ENCODE measurements at regions not wholly inside any gene's neighbourhood (a gene's known extent, or its start where the extent isn't known, plus 50 kb on each side); places are given as distances from the start of the nearest gene placed in this dataset.

DNA sequence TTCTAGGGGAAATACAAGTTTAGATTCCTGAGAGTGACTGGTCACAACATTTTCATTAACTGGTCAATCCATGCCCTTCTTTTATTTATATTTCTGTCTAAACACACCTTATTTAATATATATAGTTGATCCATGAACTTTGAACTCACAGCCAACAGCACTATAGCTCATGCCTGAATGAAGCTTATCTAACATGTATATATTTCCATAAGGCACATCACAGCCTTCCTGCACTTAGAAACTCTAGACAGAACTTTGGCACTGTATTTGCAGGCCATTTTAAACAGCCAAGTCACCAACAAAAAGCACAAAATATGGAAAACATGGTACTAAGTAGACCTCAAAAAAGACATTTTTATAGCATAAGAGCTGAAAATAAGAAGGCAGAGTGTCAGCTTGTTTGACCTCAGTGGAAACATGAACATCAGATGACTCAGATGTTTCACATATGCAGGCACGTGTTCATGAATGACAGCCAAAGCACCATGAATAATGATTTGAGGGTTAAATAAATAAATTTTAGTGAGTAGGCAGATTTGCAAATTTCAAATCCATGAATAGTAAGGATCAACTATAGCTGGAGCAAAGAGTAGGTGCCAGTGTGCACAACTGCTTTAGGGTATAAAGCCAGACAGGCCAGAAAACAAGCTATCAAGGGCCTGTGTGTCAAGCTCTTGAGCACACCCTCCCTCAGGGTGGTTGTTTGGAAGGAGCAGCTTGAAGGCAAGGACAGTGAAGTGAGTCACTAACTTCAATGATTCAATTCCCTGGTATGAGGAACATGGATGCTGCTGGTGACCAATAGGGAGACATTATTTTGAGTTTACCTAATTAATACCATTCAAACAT, 88.9 kb upstream of the NT5E start:
- no peak for TF ChIP-seq POLR2A (IDR thresholded peaks at IDR 0.05)
- TF ChIP-seq, protein P1, sequence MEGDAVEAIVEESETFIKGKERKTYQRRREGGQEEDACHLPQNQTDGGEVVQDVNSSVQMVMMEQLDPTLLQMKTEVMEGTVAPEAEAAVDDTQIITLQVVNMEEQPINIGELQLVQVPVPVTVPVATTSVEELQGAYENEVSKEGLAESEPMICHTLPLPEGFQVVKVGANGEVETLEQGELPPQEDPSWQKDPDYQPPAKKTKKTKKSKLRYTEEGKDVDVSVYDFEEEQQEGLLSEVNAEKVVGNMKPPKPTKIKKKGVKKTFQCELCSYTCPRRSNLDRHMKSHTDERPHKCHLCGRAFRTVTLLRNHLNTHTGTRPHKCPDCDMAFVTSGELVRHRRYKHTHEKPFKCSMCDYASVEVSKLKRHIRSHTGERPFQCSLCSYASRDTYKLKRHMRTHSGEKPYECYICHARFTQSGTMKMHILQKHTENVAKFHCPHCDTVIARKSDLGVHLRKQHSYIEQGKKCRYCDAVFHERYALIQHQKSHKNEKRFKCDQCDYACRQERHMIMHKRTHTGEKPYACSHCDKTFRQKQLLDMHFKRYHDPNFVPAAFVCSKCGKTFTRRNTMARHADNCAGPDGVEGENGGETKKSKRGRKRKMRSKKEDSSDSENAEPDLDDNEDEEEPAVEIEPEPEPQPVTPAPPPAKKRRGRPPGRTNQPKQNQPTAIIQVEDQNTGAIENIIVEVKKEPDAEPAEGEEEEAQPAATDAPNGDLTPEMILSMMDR (IDR thresholded peaks at IDR 0.05) = no peak
